Stimulated activated CD4-positive, alpha-beta T cell treated with anti-CD3 and anti-CD28 coated beads, TNF-alpha, amount 100 ng/mL, for 24 hours (primary cell): ENCODE measurements at regions not wholly inside any gene's neighbourhood (a gene's known extent, or its start where the extent isn't known, plus 50 kb on each side); places are given as distances from the start of the nearest gene placed in this dataset.
A peak's percentile ranks its signal among the peaks of the same experiment; 100 is the strongest.
"Not testable (repeated sequence)": the region's sequence is repeated elsewhere in the genome, so short reads cannot be mapped to it uniquely, and the experiment has no call there.

ENCODE experiments used
- DNase-seq, 3 experiments: peaks; one replicate each; pipeline ENCODE4 v3.0.0-alpha.2; 2020; ENCODE audit warnings: low read depth in 3 of 3

DNA sequence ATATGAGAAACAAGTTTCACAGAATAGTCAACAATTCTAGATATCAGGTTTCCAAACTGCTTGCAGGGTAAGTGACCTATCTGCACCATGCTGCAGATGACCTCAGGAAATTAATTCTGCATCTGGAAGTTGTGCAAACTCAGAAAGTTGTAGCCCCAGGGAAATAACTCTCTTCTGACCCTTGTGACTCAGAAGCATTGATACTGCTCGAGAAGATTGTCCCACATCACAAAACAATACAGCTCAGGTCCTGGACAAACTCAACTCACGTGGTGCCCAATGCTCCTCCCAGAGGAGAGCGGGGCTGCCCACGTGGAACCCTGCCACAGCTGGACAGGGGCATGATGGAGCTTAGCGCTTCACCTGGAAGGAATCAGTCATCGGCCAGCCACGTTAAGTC lies 221.9 kb upstream of the LRRC61 start:
- DNase-seq: not testable (repeated sequence)

DNA sequence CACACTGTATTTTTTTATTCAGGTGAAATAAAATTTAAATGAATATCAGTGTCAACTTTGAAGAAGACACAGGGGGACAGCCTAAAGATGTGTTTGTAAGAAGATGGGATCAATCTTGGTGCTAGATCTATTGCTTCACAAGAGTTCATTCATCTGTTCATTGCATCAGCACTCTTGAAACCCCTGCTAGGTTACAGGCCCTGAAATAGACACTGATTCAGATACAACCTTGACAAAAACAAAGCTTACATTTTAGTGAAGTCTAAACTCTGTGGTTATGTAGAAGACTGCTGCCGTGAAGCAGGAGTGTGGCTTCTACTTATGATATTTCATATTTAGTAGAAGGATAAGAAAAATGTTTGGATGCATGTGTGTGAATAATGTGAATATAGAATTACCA lies 215.9 kb upstream of the LRRC61 start:
- DNase-seq: not testable (repeated sequence)

DNA sequence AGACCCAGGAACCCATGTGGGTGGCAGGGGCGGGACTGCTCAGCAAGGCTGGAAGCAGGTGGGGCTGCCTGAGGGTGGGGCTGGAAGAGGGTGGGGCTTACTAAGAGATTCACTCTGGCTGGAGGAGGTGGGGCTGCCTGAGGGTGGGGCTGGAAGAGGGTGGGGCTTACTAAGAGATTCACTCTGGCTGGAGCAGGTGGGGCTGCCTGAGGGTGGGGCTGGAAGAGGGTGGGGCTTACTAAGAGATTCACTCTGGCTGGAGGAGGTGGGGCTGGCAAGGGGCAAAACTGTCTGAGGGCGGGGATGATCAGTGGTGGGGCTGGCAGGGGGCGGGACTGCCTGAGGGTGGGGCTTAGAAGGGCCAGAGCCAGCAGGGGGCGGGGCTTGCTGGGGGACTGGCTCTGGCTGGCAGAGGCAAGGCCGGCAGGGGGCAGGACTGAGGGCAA lies 212.8 kb upstream of the LRRC61 start:
- DNase-seq: peak in 1 of 3 experiments; percentile 44

DNA sequence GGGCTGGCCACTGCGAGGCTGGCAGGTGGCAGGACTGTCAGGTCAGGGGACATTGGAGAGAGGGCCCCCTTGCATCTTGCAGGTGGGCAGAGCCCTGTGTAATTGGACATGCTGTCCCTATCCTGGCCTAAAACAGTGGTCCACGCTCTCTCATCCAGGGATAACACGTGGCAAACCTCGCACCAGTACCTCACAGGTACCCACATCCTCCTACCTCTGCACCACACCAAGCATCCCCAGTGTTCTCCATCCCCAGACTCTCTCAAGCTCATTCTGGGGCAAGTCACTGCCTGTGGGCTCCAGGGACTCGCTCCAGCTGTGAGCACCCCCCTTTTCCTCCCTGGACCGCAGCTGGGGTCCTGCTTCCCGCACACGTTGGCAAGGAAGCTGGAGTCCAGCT lies 212.3 kb upstream of the LRRC61 start:
- not testable (repeated sequence) for DNase-seq

DNA sequence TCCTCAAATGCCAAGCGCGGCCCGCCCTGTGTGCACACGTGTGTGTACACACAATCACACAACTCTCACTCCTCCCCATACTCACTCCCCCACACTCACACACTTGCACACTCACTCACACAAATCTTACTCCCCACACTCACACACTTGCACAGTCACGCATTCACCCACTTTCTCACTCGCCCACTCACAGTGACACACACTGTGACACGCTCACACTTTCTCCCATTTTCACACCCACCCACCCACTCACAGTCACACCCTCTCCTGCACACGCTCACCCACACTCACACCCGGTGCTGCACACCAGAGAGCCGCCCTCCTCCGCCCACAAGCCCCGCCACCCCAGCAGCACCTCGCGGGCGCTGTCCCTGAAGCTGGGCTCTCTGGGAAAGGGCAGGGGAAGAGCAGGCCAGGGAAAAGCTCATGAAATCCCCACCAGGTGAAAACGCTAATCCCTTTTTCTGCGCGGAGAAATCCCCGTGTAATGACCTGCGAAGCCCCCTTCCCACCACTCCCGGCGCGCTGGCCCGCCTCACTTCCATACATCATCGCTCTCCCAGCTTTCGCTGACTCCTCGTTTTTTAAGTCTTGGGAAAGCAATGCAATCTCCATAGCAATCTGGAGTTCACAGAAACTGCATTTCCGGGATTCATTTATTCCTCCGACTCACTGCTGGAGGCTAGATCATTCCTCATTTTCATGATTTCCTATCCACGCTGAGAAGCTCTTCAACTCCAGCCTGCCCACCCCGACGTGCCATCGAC lies 211.6 kb upstream of the LRRC61 start:
- DNase-seq: not testable (repeated sequence)

DNA sequence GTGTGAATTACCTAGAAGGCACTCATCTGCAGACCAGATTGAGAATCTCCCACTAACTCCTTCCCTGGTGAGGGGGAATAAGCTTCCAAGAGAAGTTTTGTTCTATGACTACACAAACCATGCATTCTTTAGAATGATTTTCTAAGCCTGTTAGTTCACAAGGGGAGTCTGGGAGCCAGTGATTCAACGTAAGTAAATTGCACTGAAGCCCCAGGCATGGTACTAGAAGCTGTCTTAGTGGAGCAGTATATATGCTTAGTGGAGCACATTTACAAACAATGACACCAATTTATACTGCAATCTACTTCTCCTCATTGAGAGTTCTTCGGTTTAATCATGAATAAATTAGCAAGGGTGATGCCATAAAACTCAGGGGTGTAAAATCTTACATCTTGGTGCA lies 209.9 kb upstream of the LRRC61 start:
- not testable (repeated sequence) for DNase-seq

DNA sequence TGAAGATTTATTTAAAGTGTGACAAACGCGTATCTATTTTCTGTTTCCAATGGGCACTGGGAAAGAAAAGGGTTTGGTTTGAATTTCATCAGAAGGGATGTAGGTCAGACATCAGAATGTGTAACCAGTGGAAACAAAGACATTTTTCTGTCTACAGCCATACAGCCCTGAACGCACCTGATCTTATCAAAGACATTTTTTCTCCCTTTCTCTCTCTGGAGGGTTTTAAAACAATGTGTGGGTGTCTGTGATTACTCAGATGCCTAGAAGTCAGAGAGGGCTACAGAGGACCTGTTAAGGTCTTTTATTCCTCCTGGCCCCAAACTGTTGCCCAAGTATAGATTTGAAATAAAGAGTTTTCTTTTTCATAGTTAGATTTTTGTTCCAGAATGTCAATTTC lies 208.6 kb upstream of the LRRC61 start:
- DNase-seq: not testable (repeated sequence)

DNA sequence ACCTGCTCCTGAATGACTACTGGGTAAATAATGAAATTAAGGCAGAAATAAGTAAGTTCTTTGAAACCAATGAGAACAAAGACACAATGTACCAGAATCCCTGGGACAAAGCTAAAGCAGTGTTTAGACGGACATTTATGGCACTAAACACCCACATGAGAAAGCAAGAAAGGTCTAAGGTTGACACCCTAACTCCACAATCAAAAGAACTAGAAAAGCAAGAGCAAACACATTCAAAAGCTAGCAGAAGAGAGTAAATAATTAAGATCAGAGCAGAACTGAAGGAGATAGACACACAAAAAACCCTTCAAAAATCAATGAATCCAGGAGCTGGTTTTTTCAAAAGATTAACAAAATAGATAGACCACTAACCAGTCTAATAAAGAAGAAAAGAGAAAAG lies 203.2 kb upstream of the LRRC61 start:
- DNase-seq: not testable (repeated sequence)

DNA sequence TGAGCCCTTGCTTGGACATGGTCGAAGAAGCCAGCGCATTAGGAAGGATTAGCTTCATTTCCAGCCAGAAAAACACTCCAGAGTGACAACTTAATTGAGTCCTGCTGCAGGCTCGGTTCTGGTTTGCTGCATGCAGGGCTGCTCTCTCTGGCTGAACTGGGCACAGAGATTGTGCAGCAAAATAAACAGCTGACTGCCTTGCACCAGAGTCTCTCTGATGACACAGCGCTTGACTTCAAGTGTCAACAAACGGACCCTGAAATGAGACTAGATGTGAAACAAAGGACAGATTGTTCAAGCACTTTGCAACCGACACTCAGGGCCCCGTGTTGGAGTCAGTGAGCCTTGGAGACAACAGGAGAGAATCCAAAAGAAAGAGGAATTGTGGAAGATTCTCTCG lies 197.3 kb upstream of the LRRC61 start:
- DNase-seq: not testable (repeated sequence)

DNA sequence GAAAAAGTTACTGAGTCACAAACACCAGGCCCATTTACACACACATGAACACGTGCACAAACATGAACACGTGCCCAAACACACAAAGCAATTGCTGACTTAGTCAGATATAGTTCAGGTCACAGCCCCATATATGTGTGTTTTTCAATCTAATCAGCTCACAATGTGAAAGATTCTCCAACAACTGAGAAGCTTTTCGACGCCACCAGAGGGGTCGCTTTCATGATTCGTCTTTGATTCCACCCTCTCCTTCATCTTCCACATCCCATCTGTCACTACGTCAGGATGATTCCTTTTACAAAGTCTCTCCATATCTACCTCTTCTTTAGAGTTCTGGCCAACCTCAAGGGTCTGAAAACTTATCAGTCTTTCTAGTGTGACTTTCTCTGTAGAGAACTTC lies 188.7 kb upstream of the LRRC61 start:
- not testable (repeated sequence) for DNase-seq

DNA sequence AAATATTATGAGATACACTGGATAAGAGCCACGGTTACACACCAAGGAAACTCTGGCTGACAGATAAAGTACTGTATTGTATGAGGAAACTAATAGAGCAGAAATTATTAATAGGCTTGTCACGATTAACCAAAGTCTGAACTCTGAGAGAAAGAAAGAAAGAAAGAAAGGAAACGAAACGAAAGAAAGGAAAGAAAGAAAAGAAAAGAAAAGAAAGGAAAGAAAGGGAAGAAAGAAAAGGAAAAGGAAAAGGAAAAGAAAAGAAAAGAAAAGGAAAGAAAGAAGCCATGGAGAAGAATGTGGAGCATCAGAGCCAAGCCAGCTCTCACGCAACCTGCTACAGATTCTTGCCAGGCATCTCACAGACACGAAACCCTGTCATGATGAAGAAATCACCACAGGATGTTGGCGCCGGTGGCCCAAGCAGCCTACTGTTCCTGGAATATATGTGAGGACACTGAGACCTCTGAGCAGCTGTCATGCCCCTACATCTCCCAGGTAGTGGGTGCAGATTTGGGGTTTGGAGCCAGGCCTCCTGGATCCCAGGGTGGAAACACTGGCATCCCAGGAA lies 187.4 kb upstream of the LRRC61 start:
- DNase-seq: not testable (repeated sequence)

DNA sequence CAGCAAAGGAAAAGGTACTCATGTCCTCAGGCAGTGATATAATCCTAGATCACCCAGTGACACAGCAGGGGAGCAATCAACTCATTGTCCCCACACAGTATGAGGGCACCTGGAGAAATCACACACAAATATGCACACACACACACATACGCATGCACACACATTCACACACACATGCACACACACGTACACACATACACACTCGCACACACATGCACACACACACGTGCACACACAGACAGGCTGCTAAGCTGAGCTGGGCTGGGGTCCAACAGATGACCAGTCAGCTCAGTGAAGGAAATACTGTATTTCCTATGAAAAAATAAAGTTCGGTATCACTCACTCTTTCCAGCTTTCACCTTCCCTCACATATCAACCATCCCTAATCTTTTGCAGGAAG lies 183.3 kb upstream of the LRRC61 start:
- not testable (repeated sequence) for DNase-seq

DNA sequence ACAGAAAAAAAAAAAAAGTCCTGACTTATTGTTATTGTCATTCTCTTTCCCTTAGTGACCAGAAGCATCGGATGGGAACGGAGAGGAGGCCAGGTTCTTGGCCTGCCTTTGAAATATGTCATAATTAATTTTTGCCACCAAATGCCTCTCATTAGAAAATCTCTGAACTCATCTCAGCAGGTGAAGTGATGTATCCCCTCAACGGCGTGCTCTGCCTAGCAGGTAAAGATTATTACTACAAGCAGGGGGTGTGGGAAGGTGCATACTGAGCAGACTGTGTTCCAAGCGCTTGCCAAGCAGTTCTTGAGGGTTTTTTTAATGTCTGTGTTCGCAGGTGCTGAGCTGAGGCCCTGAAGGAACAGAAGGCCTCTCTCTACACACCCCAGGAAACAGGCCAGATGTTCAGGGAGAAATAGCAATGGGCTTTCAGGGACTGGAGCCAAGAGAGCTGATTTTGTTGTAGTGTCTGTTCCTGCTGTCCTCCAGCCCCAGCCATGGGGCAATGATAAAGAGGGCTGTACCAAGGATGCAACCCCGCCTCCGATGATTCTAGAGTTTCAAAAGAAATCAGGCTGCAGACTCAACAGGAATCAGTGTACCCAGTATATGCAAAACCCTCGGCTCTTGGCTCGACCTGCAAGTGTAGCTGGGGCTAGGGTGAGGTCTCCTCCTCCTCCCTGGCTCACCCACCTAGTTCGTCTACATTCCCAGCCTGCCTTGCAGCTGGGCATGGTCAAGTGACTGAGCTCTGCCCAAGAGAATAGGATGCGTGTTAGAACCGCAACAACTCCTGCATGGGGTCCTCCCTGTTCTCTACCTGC lies 181.4 kb upstream of the LRRC61 start:
- DNase-seq: not testable (repeated sequence)

DNA sequence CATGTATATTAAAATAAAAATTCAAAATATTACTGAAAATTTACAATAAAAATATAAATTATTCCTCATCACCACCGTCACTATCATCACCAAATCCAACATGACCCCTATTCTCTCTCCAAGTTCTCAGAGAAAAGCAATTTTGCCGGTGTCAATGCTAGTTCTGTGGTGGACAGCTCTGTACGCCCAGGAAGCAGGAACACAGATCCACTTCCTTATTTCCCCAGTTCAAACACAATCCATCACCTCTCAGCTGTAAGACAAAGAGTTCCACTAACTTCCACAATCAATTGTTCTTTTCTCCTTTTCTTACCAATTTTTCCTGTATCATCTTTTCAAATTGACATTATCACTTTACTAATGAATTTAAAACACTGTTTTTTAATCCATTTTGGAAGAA lies 177.0 kb upstream of the LRRC61 start:
- DNase-seq: not testable (repeated sequence)

DNA sequence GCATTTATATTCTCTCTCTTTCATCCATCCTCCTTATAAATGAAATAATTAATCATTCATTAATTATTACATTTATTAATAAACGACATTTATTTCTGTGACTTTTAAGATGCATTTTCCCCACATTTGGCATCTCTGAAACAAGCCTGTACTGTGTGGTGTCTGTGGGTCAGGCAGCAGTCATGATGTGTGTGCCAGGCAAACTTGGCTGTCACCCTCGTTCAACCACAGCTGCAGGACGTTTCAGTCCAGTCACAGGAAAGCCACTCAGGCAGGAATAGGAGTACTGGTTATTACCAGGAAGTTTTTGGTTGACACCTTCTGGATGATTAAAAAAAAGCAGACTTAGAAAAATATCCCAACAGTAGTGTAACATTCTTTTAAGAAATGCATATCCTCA lies 175.6 kb upstream of the LRRC61 start:
- DNase-seq: not testable (repeated sequence)

DNA sequence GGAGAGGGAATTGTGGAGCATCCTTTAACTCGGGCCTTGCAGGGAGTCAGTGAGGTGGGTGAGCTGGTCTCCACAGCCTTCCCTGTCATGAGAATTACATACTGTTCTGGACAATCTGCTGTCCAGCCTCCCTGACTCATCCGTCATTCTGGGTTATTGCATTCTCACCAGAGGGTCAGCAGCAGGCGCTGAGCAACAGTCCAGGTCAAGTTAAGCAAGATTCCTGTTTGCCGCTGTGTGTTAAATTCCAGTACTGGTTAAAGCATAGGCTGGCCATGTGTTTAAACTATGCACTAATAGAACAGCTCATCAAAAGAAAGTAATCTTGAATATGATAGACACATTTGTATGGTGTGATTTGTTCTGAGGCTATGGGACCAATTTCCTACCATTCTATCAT lies 167.1 kb upstream of the LRRC61 start:
- DNase-seq: not testable (repeated sequence)

DNA sequence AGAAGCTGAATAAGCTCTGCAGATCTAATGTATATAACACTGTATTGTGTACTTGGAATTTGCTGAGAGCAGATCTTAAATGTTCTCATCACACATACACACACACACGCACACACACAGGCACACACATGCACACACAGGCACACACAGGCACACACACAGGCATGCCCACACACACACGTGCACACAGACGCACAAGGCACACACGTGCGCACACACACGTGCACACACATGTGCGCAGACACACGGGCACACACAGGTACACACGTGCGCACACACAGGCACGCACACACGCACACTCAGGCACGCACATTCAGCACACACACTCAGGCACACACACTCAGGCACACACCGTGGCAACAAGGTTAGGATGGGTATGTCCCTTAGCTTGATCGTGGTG lies 164.5 kb upstream of the LRRC61 start:
- DNase-seq: not testable (repeated sequence)

DNA sequence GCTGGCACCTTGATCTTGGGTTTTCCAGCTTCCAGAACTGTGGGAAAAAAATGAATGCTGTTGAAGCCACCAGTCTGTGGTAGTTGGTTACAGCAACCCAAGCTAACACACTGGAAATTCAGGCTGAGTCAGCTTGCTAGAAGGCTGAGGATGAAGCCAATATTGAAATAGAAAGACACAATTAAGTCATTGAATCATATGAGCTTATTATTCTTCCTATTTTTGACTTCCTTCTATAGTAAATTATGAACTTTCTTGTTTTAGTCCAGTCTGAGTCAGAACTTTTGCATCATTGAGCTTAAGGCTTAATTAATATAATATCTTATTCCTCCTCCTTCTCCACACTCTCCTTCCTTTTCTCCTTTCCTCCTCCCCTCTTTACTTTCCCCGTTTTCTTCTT lies 153.6 kb upstream of the LRRC61 start:
- DNase-seq: not testable (repeated sequence)

DNA sequence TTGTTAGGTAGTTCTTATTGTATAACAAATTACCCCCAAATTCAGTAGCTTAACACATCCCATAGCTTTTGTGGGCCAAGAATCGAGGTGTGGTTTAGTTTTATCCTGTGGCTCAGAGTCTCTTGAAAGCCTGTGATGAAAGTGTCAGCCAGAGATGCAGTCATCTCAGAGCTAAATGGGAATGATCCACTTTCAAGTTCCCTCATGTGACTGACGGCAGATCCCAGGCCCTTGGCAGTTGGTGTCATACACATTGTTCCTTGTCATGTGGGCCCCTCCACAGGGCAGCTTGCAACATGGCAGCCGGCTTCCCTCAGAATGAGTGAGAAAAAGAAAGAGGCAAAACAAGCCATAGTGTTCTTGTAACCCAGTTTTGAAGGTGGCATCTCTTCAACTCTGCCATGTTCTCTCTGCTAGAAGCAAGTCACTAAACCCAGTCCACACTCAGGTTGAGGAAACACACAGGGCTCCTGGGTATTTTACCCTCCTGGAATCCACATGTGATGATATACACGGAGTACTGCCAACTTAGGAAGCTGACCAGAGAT lies 153.1 kb upstream of the LRRC61 start:
- DNase-seq: not testable (repeated sequence)

DNA sequence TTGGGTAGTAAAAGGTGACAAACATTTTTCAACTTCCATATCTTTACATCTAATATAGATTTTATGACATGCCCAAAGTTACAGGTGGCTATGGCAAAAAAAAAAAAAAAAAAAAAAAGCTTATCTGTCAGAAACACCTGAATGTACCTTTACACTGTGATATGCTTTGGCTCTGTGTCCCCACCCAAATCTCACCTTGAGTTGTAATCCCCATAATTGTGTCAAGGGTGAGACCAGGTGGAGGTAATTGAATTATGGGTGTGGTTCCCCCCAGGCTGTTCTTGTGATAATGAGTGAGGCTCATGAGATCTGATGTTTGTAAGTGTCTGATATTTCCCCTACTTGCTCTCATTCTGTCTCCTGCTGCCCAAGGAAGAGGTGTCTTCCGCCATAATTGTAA lies 139.6 kb upstream of the LRRC61 start:
- DNase-seq: not testable (repeated sequence)

DNA sequence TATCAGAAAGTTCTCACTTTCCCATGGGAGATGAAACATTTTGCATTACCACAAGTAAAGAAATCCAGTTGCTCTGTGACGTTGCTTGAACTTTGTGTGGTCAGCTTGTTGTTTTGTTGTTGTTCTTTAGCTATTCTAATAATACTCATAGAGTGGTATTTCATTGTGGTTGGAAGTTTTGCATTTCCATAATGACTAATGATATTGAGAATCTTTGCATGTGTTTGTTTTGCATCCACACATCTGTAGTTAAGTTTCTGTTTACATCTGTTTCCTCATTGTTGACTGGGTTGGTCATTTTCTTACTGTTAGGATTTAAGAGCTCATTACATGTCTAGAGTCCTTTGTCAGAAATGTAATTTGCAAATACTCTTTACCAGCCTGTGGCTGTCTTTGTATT lies 133.2 kb upstream of the LRRC61 start:
- DNase-seq: not testable (repeated sequence)

DNA sequence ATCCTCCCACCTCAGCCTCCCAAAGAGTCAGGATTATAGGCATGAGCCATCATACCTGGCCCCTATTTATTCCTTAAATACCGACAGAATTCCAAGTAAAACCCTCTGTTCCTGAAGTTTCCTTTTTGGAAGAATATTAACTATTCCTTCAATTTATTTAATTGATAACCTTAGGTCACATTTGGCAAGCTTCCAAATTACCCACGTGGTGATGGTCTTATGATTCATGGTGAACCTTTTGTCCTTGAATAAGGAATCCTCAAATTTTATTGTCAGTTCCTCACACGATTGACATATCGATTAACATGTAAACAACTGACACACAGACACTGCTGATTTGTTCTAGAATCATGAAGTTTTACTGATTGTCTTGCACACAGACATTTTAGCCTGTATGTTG lies 130.6 kb upstream of the LRRC61 start:
- DNase-seq: not testable (repeated sequence)
